ENCODE measurements at regions not wholly inside any gene's neighbourhood (a gene's known extent, or its start where the extent isn't known, plus 50 kb on each side); places are given as distances from the start of the nearest gene placed in this dataset.

DNA sequence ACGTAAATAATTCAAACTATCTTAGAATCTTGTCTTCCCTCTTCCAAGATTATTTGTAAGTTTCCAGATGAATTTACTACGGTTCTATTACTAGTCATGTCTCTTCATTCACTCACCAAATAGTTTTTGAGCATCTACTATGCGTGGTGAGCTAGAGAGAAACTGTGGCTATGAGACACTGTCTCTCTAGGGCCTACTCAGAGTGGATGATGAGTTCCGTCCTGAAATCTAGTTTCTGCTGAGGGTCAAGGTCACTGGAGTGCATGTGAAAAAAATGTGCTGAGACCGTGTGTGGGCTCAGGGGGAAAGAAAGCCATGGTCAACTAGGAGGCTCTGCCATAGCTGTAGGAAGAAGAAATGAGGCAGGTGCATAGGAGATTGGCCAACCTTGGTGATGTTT is 320.2 kb upstream of the GATB start:
- H3K4me1 ChIP-seq (ENCODE audit: insufficient read depth, low read length) = no peaks in the 10 kb centered on the region; the same call in 1 of the 2 replicates
- no CpG with 5 or more reads among the region's 5 CpGs for WGBS (ENCODE audit: extremely low coverage, insufficient read length, low lambda C conversion rate)
- no peaks in the 10 kb centered on the region for H3K23me2 ChIP-seq (ENCODE audit: insufficient read length, low read depth, low read length, poor library complexity, severe bottlenecking)
- no peak for DNase-seq
- no peaks in the 10 kb centered on the region for H3K27me3 Mint-ChIP-seq (ENCODE audit: low read depth)
- H3K79me2 ChIP-seq (ENCODE audit: insufficient read depth, low read length) = no peaks in the 10 kb centered on the region
- H2BK5ac ChIP-seq (ENCODE audit: insufficient read length, low read length) = no peak overlapping the region
- H3K4me1 Mint-ChIP-seq = peaks cover 3 to 8% of the 10 kb centered on the region in 2 experiments
- H3K79me1 ChIP-seq (ENCODE audit: insufficient read depth, low read depth, low read length, poor library complexity, severe bottlenecking) = no peaks in the 10 kb centered on the region
- no peak overlapping the region for H3K4me3 Mint-ChIP-seq
- no peak overlapping the region for H2BK15ac ChIP-seq (ENCODE audit: low read depth, low read length)
- H3K4me2 ChIP-seq (ENCODE audit: insufficient read depth, insufficient read length, low read length) = no peak overlapping the region
- no peak overlapping the region for H3K23ac ChIP-seq (ENCODE audit: insufficient read length, low read depth, low read length)
- no peaks in the 10 kb centered on the region for H4K20me1 ChIP-seq (ENCODE audit: control insufficient read depth, insufficient read depth, insufficient read length)
- H3K36me3 Mint-ChIP-seq (ENCODE audit: insufficient read depth in 1 of 3, low read depth in 3 of 3) = peaks cover 0 to 2% (median 0%) of the 10 kb centered on the region in 3 experiments; a peak in 1 of 7 replicates
- H4K8ac ChIP-seq (replicated peaks; ENCODE audit: insufficient read length, low read depth, low read length) = no peak overlapping the region
- no peak overlapping the region for H3K27ac Mint-ChIP-seq
- no peaks in the 10 kb centered on the region for H3K27me3 ChIP-seq (ENCODE audit: insufficient read depth, low read length)
- no peak overlapping the region for H3K27ac ChIP-seq (ENCODE audit: insufficient read length, low read depth, low read length)
- H2BK120ac ChIP-seq (ENCODE audit: low read depth, low read length, poor library complexity, severe bottlenecking) = no peak overlapping the region
- no peak overlapping the region for H3T11ph ChIP-seq (ENCODE audit: low read length)
- no peaks in the 10 kb centered on the region for H3K9me3 Mint-ChIP-seq
- no peak overlapping the region for H4K5ac ChIP-seq (ENCODE audit: insufficient read length, low read depth, low read length)
- H3K14ac ChIP-seq (ENCODE audit: insufficient read depth, low read length) = no peak overlapping the region
- H3K9ac ChIP-seq (ENCODE audit: extremely low read depth, insufficient read length, low read length) = no peak overlapping the region
- no peak overlapping the region for H3K18ac ChIP-seq (ENCODE audit: insufficient read length, low read depth, low read length)
- no peak overlapping the region for H2BK12ac ChIP-seq (ENCODE audit: insufficient read length, low read depth, low read length)
- H2AFZ ChIP-seq (ENCODE audit: low read length) = no peak overlapping the region
- H3K4ac ChIP-seq (ENCODE audit: low read depth, low read length) = no peak overlapping the region
- TF ChIP-seq, protein P1, sequence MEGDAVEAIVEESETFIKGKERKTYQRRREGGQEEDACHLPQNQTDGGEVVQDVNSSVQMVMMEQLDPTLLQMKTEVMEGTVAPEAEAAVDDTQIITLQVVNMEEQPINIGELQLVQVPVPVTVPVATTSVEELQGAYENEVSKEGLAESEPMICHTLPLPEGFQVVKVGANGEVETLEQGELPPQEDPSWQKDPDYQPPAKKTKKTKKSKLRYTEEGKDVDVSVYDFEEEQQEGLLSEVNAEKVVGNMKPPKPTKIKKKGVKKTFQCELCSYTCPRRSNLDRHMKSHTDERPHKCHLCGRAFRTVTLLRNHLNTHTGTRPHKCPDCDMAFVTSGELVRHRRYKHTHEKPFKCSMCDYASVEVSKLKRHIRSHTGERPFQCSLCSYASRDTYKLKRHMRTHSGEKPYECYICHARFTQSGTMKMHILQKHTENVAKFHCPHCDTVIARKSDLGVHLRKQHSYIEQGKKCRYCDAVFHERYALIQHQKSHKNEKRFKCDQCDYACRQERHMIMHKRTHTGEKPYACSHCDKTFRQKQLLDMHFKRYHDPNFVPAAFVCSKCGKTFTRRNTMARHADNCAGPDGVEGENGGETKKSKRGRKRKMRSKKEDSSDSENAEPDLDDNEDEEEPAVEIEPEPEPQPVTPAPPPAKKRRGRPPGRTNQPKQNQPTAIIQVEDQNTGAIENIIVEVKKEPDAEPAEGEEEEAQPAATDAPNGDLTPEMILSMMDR (conservative IDR thresholded peaks at IDR 0.05) = no peak
- no peak overlapping the region for H3K56ac ChIP-seq (ENCODE audit: insufficient read length, low read depth, low read length)
- H2AK5ac ChIP-seq (ENCODE audit: insufficient read length, low read length) = no peak overlapping the region
- no peak overlapping the region for H4K91ac ChIP-seq (ENCODE audit: insufficient read length, low read depth, low read length)
- no peaks in the 10 kb centered on the region for H3K9me3 ChIP-seq (ENCODE audit: control insufficient read depth, low read depth, low read length)
- no peak overlapping the region for H2BK20ac ChIP-seq (ENCODE audit: low read depth, low read length, poor library complexity, severe bottlenecking)
